H9 (cell line): ENCODE measurements at regions not wholly inside any gene's neighbourhood (a gene's known extent, or its start where the extent isn't known, plus 50 kb on each side); places are given as distances from the start of the nearest gene placed in this dataset.

Experiments
- DNase-seq: peaks from one replicate; pipeline ENCODE4 v3.0.0-alpha.2; 2017
- H2AFZ ChIP-seq: one replicate; pipeline ENCODE4 v1.6.1; 2013; ENCODE audit warnings: mild to moderate bottlenecking, low read length, control low read depth, moderate library complexity
- H2AK5ac ChIP-seq: 2 replicates; pipeline ENCODE4 v1.6.1; 2013; ENCODE audit warnings: low read length, control low read depth, mixed read lengths; ENCODE audit not compliant: insufficient read length
- H2BK120ac ChIP-seq: one replicate; pipeline ENCODE4 v1.6.1; 2013; ENCODE audit warnings: low read depth, mild to moderate bottlenecking, low read length, control low read depth, inconsistent platforms; ENCODE audit not compliant: poor library complexity, severe bottlenecking
- H2BK12ac ChIP-seq: 2 replicates; pipeline ENCODE4 v1.6.1; 2013; ENCODE audit warnings: low read length, control low read depth, mixed read lengths, low read depth; ENCODE audit not compliant: insufficient read length
- H2BK15ac ChIP-seq: 2 replicates; pipeline ENCODE4 v1.6.1; 2013; ENCODE audit warnings: low read depth, low read length, control low read depth
- H2BK20ac ChIP-seq: one replicate; pipeline ENCODE4 v1.6.1; 2013; ENCODE audit warnings: low read depth, mild to moderate bottlenecking, low read length, control low read depth, inconsistent platforms; ENCODE audit not compliant: poor library complexity, severe bottlenecking
- H2BK5ac ChIP-seq: 2 replicates; pipeline ENCODE4 v1.6.1; 2013; ENCODE audit warnings: low read length, control low read depth, mixed read lengths; ENCODE audit not compliant: insufficient read length
- H3K14ac ChIP-seq: 2 replicates; pipeline ENCODE4 v1.6.1; 2013; ENCODE audit warnings: low read length, control low read depth; ENCODE audit not compliant: insufficient read depth
- H3K18ac ChIP-seq: 2 replicates; pipeline ENCODE4 v1.6.1; 2013; ENCODE audit warnings: low read depth, mild to moderate bottlenecking, mixed read lengths, low read length, control low read depth; ENCODE audit not compliant: insufficient read length
- H3K23ac ChIP-seq: 2 replicates; pipeline ENCODE4 v1.6.1; 2013; ENCODE audit warnings: low read length, control low read depth, mixed read lengths, low read depth; ENCODE audit not compliant: insufficient read length
- H3K23me2 ChIP-seq: 2 replicates; pipeline ENCODE4 v1.6.1; 2013; ENCODE audit warnings: low read depth, mild to moderate bottlenecking, mixed read lengths, low read length, control low read depth; ENCODE audit not compliant: insufficient read length, poor library complexity, severe bottlenecking
- H3K27ac ChIP-seq: 2 replicates; pipeline ENCODE4 v1.5.1; 2013; ENCODE audit warnings: low read length, control low read depth, mixed read lengths, low read depth; ENCODE audit not compliant: insufficient read length
- H3K27me3 ChIP-seq: 2 replicates; pipeline ENCODE4 v1.6.1; 2013; ENCODE audit warnings: low read length, control low read depth, inconsistent platforms; ENCODE audit not compliant: insufficient read depth
- H3K4ac ChIP-seq: 2 replicates; pipeline ENCODE4 v1.6.1; 2013; ENCODE audit warnings: low read depth, mild to moderate bottlenecking, control low read depth, inconsistent platforms, low read length, moderate library complexity
- H3K4me1 ChIP-seq: 2 replicates; pipeline ENCODE4 v1.6.1; 2013; ENCODE audit warnings: low read length, control low read depth, inconsistent platforms; ENCODE audit not compliant: insufficient read depth
- H3K4me2 ChIP-seq: 2 replicates; pipeline ENCODE4 v1.6.1; 2013; ENCODE audit warnings: low read length, control low read depth, mixed read lengths; ENCODE audit not compliant: insufficient read length, insufficient read depth
- H3K56ac ChIP-seq: 2 replicates; pipeline ENCODE4 v1.6.1; 2013; ENCODE audit warnings: low read depth, mild to moderate bottlenecking, mixed read lengths, low read length, control low read depth; ENCODE audit not compliant: insufficient read length
- H3K79me1 ChIP-seq: 2 replicates; pipeline ENCODE4 v1.6.1; 2013; ENCODE audit warnings: low read depth, mild to moderate bottlenecking, moderate library complexity, low read length, control low read depth, inconsistent platforms; ENCODE audit not compliant: insufficient read depth, poor library complexity, severe bottlenecking
- H3K79me2 ChIP-seq: 2 replicates; pipeline ENCODE4 v1.6.1; 2013; ENCODE audit warnings: low read length, control low read depth, inconsistent platforms; ENCODE audit not compliant: insufficient read depth
- H3K9ac ChIP-seq: 2 replicates; pipeline ENCODE4 v1.6.1; 2013; ENCODE audit warnings: low read length, control low read depth, mixed read lengths; ENCODE audit not compliant: insufficient read length; ENCODE audit errors: extremely low read depth
- H3K9me3 ChIP-seq: one replicate; pipeline ENCODE4 v1.6.1; 2013; ENCODE audit warnings: low read depth, low read length, inconsistent platforms; ENCODE audit not compliant: control insufficient read depth
- H3T11ph ChIP-seq: one replicate; pipeline ENCODE4 v1.6.1; 2013; ENCODE audit warnings: mild to moderate bottlenecking, low read length, control low read depth, inconsistent platforms
- H4K20me1 ChIP-seq: one replicate; pipeline ENCODE4 v1.6.1; 2013; ENCODE audit not compliant: control insufficient read depth, insufficient read length, insufficient read depth
- H4K5ac ChIP-seq: 2 replicates; pipeline ENCODE4 v1.6.1; 2013; ENCODE audit warnings: low read depth, mild to moderate bottlenecking, mixed read lengths, low read length, control low read depth; ENCODE audit not compliant: insufficient read length
- H4K8ac ChIP-seq: replicated peaks from 2 replicates; pipeline ENCODE4 v1.6.1; 2013; ENCODE audit warnings: low read length, control low read depth, mixed read lengths, low read depth; ENCODE audit not compliant: insufficient read length
- H4K91ac ChIP-seq: 2 replicates; pipeline ENCODE4 v1.6.1; 2013; ENCODE audit warnings: low read depth, mild to moderate bottlenecking, moderate library complexity, mixed read lengths, low read length, control low read depth; ENCODE audit not compliant: insufficient read length
- H3K27ac Mint-ChIP-seq, 3 experiments: 2 replicates in 2 of 3; 3 replicates in 1 of 3; pipeline ENCODE4 v1.8.0; 2020 to 2021; ENCODE audit warnings: mixed read lengths in 3 of 3, mild to moderate bottlenecking in 1 of 3, moderate library complexity in 1 of 3
- H3K27me3 Mint-ChIP-seq: 2 replicates; pipeline ENCODE4 v1.8.0; 2021; ENCODE audit warnings: low read depth, mild to moderate bottlenecking, moderate library complexity, mixed read lengths
- H3K36me3 Mint-ChIP-seq, 3 experiments: 2 replicates in 2 of 3; 3 replicates in 1 of 3; pipeline ENCODE4 v1.8.0; 2020 to 2021; ENCODE audit warnings: low read depth in 3 of 3, mixed read lengths in 3 of 3; ENCODE audit not compliant: insufficient read depth in 1 of 3
- H3K4me1 Mint-ChIP-seq, 2 experiments: 2 replicates each; pipeline ENCODE4 v1.8.0; 2020; ENCODE audit warnings: mixed read lengths in 2 of 2
- H3K4me3 Mint-ChIP-seq, 2 experiments: 2 replicates in 1 of 2; 3 replicates in 1 of 2; pipeline ENCODE4 v1.8.0; 2020 to 2021; ENCODE audit warnings: mild to moderate bottlenecking in 2 of 2, mixed read lengths in 2 of 2, moderate library complexity in 1 of 2
- H3K9me3 Mint-ChIP-seq, 2 experiments: 2 replicates in 1 of 2; 3 replicates in 1 of 2; pipeline ENCODE4 v1.8.0; 2020; ENCODE audit warnings: mild to moderate bottlenecking in 2 of 2, mixed read lengths in 2 of 2, moderate library complexity in 1 of 2
- WGBS: extraction: QIAGEN DNeasy Blood & Tissue Kit; methylation state at CpG from one replicate; pipeline ENCODE4 v1.1.7; 2013; ENCODE audit warnings: missing lambda C conversion rate, low lambda C conversion rate, mixed read lengths; ENCODE audit not compliant: insufficient read length; ENCODE audit errors: extremely low coverage; 5-methylcytosine and 5-hydroxymethylcytosine counted together
- TF ChIP-seq, protein P1 (sequence below): fragments of 200-600 bp; sonication (generic); conservative IDR thresholded peaks from 3 replicates; pipeline ENCODE4 v1.8.0; 2021; ENCODE audit warnings: antibody characterized with exemption, mild to moderate bottlenecking

DNA sequence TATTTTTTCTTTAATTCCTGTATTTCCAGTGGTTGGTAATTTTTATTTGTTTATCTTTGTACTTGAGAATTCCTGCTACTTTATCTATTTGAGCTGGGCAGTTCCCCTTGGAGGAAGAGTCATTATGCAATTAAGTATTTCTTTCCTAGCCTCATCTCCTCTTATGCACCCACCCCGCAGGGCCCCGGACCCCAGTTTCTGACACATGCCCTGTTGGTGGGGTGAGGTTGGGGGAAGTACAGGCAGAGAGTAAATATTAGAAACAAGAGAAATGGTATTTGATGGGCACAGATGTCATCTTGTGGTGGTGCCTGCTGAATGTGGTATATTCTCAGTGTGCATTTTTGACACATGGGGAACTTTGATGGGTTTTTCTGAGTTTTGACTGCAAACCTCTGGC, 602.7 kb upstream of the NOX3 start:
- H4K5ac ChIP-seq: no peak overlapping the region
- H3K79me1 ChIP-seq: no peaks in the 10 kb centered on the region
- no peak overlapping the region for H3K18ac ChIP-seq
- TF ChIP-seq, protein P1, sequence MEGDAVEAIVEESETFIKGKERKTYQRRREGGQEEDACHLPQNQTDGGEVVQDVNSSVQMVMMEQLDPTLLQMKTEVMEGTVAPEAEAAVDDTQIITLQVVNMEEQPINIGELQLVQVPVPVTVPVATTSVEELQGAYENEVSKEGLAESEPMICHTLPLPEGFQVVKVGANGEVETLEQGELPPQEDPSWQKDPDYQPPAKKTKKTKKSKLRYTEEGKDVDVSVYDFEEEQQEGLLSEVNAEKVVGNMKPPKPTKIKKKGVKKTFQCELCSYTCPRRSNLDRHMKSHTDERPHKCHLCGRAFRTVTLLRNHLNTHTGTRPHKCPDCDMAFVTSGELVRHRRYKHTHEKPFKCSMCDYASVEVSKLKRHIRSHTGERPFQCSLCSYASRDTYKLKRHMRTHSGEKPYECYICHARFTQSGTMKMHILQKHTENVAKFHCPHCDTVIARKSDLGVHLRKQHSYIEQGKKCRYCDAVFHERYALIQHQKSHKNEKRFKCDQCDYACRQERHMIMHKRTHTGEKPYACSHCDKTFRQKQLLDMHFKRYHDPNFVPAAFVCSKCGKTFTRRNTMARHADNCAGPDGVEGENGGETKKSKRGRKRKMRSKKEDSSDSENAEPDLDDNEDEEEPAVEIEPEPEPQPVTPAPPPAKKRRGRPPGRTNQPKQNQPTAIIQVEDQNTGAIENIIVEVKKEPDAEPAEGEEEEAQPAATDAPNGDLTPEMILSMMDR: no peak
- H4K20me1 ChIP-seq: no peaks in the 10 kb centered on the region
- no peak overlapping the region for H3K4ac ChIP-seq
- Mint-ChIP-seq H3K4me1 (peaks cover 5 to 6% of the 10 kb centered on the region in 2 experiments), H3K4me3 (no peak overlapping the region), H3K27ac (no peak overlapping the region), H3K36me3 (peaks cover 0 to 11% (median 2%) of the 10 kb centered on the region in 3 experiments; a peak in 3 of 7 replicates), H3K27me3 (no peaks in the 10 kb centered on the region), H3K9me3 (peaks cover 9 to 14% of the 10 kb centered on the region in 2 experiments; a peak in 4 of 5 replicates)
- no peak overlapping the region for H3K23ac ChIP-seq
- H3K27ac ChIP-seq: no peak overlapping the region
- DNase-seq: no peak
- no peak overlapping the region for H3T11ph ChIP-seq
- no peak overlapping the region for H2BK12ac ChIP-seq
- no peak overlapping the region for H2BK5ac ChIP-seq
- no peaks in the 10 kb centered on the region for H3K4me1 ChIP-seq
- no peak overlapping the region for H3K56ac ChIP-seq
- H2AK5ac ChIP-seq: no peak overlapping the region
- H3K23me2 ChIP-seq: no peaks in the 10 kb centered on the region
- no peaks in the 10 kb centered on the region for H3K79me2 ChIP-seq
- no CpG with 5 or more reads among the region's 2 CpGs for WGBS
- no peaks in the 10 kb centered on the region for H3K9me3 ChIP-seq
- no peak overlapping the region for H3K14ac ChIP-seq
- H2BK20ac ChIP-seq: no peak overlapping the region
- H2BK120ac ChIP-seq: no peak overlapping the region
- no peak overlapping the region for H4K91ac ChIP-seq
- no peak overlapping the region for H2AFZ ChIP-seq
- no peak overlapping the region for H3K4me2 ChIP-seq
- no peak overlapping the region for H3K9ac ChIP-seq
- H4K8ac ChIP-seq: no peak overlapping the region
- no peaks in the 10 kb centered on the region for H3K27me3 ChIP-seq
- no peak overlapping the region for H2BK15ac ChIP-seq
